Right forelimb (tissue), 1 donor: ENCODE measurements at regions not wholly inside any gene's neighbourhood (a gene's known extent, or its start where the extent isn't known, plus 50 kb on each side); places are given as distances from the start of the nearest gene placed in this dataset.

Source experiments
- DNase-seq: peaks from one replicate; pipeline ENCODE4 v3.0.0-alpha.2; 2018

DNA sequence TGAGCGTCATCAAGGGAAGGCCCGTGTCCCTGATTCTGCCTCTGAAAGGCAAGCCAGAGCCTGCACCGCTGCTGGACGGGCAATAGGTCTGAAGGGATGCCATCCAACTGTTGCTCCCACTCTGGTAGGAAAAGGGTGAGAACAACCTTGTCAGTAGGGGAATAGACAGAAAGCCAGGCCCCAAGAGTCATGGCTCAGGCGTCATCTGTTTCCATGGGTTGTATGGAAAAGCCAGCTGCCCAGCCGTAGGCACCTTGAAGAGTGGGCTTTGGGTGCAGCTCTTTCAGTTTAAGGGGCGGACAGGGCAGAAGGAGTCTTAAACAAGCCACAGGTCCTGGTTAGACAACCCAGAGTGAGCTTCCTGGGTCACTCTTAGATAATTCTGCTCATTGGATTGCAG, 66.5 kb downstream of the RNF6 start:
- no peak for DNase-seq

DNA sequence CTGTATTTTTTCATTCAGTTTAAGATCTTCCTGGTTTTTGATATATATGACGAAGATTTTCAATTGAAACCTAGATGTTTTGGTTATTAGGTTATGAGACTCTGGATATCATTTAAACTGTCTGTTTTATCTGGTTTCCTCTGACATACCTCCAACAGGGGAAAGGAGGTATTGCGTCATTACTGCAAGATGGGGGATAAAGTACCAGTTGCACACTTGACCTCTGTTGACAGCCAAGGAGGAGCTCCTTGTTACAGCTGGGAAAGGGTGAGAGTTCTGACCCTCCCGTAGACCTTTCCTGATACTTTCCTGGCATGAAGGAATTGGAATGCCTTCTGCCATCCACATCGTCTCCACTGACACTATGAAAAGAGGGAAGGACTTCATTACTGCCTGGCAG, 82.0 kb upstream of the SHISA2 start:
- DNase-seq, result no peak

DNA sequence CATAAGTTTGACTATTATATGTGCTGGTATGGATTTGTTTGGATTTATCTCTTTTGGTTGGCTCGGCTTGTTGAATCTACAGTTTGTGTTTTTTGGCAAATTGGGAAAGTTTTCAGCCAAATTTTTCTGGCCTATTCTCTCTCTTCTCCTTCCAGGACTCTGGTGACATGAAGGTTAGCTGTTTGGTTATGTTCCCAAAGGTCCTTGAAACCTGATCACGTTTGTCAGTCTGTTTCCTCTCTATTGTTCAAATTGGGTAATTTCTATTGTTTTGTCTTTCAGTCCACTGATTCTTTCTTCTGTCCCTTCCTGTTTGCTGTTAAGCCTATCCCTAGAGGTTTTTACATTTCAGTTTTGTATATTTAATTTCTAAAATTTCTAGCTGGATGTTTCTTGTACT, 81.5 kb upstream of the SHISA2 start:
- no peak for DNase-seq

DNA sequence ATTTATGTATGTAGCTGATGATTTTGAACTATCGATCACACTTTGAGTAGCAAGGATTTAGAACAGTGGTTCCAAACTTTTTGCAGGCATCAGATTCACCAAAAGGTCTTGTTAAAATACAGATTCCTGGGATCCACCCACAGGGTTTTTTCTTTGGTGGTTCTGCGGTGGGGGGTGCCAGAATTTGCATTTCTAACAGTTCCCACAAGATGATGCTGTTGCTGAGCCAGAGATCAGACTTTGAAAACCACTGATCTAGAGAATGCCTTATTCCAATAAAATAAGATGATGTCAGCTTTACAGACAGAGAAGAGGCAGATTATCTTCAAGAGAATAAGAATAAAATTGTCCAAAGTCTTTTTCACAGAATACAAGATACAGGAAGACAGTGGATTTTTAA, 80.9 kb upstream of the SHISA2 start:
- DNase-seq, result peak; percentile 43

DNA sequence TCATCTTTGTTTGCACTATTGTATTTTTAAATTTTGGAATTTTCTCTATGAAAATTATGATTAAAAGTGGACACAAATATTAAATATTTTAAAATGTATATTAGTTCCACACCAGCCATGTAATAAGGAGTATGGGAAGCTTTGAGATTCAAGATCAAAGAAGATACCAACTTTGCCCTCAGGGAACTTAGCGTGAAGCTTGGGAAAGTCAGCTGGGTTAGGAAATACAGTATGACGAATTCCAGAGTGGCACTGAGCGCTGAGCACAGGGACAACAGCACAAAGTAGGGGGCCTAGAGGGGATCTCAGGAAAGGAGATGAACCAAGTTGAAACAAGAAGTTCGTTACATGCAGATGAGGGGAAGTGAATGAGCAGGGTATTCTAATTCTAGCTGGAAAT, 76.9 kb upstream of the SHISA2 start:
- no peak for DNase-seq

DNA sequence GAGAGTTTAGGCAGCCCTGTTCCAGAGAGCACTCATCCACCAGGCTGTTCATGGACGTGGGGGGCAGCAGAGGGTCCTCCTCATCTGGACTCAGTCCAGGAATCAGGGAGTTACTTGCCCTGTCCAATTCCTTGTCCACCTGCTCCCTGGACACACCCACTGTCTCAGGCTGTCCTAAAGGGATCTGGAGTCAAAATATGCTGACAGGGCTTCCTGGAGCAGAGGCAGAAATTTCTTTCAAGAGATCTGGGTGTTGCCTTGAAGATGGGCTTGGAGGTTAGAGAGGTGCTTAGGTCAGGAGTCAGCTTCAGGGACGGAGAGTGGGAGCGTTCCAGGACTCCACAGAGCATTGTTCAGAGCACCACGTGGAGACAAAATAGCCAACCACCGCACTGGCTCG, 65.8 kb upstream of the SHISA2 start:
- DNase-seq, result no peak

DNA sequence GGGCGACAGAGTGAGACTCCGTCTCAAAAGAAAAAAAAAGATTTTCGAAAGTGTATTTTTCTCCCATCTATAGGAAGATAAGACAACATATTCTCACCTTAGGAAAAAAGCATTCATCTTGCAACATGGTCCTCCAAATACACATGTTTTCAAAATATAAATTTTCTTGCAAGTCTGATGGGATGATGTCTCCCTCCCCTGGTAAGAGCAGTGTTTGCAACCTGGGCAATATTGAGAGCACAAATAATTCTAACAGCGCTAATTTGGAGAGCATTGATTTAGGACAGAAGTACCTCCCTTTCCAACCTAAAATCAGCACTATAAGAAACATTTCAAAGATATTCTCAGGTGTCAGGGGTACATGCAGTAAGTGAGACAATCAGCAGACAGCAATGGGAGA, 61.0 kb upstream of the SHISA2 start:
- no peak for DNase-seq

DNA sequence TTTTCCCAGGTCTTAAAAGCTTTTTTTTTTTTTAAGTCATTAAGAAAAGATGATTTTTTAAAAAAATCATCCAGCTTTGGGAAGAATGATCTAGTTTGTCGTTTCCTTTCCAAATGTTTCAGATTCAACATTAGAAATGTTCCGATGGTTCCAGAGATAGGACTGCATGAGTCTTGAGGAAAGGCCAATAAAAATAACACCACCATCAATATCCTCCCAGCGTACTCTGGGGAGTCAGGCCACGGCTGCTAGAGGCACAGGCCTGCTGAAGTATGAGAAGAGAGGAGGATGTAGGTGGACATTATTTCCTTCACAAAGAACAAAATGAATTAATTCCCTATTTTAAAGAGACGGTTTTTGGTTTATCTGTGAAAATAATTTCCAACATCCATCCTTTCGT, 60.0 kb upstream of the SHISA2 start:
- no peak for DNase-seq
